Naive thymus-derived CD4-positive, alpha-beta T cell (primary cell): ENCODE measurements at regions not wholly inside any gene's neighbourhood (a gene's known extent, or its start where the extent isn't known, plus 50 kb on each side); places are given as distances from the start of the nearest gene placed in this dataset.

Experiments used
- ATAC-seq: fragments of 150-1000 bp; cut with Tn5 transposase; 2 replicates; pipeline ENCODE4 v1.10.0; 2021; ENCODE audit warnings: mild to moderate bottlenecking, moderate library complexity
- CTCF ChIA-PET: fragments of 350-600 bp; sonication (Branson Sonifier 250); formaldehyde crosslinking; loops from one replicate; lab custom pipeline; 2021; ENCODE audit warnings: antibody characterized with exemption; lab: Charles Lee
- POLR2A ChIA-PET: fragments of 350-600 bp; sonication (Branson Sonifier 250); formaldehyde crosslinking; loops from one replicate; lab custom pipeline; 2021; ENCODE audit warnings: antibody characterized with exemption, inconsistent platforms; lab: Charles Lee
- DNase-seq, 9 donors: peaks; one replicate each; pipeline versions ENCODE4 v3.0.0 to v3.0.0-alpha.2; 2020 to 2022; ENCODE audit warnings: mixed read lengths in 1 of 9
- H3K27ac ChIP-seq: one replicate; pipeline ENCODE4 v1.7.0; 2013; ENCODE audit warnings: mild to moderate bottlenecking, low read depth, low read length, moderate library complexity
- H3K27me3 ChIP-seq, 2 donors: one replicate each; pipeline ENCODE4 v1.7.0; 2013; ENCODE audit warnings: low read length in 2 of 2, mild to moderate bottlenecking in 2 of 2, moderate library complexity in 2 of 2; ENCODE audit not compliant: control insufficient read depth in 2 of 2, insufficient read depth in 2 of 2
- H3K36me3 ChIP-seq, 3 experiments: 1 replicate in 2 of 3; 2 replicates in 1 of 3; pipeline ENCODE4 v1.7.0; 2013; ENCODE audit warnings: low read length in 3 of 3, mild to moderate bottlenecking in 3 of 3, moderate library complexity in 1 of 3; ENCODE audit not compliant: insufficient read depth in 3 of 3, control insufficient read depth in 2 of 3
- H3K4me1 ChIP-seq, 2 donors: one replicate each; pipeline ENCODE4 v1.7.0; 2013; ENCODE audit warnings: low read length in 2 of 2, mild to moderate bottlenecking in 2 of 2, moderate library complexity in 1 of 2; ENCODE audit not compliant: control insufficient read depth in 2 of 2, insufficient read depth in 2 of 2
- H3K4me3 ChIP-seq: 2 replicates; pipeline ENCODE4 v1.7.0; 2013; ENCODE audit warnings: mild to moderate bottlenecking, low read length
- H3K9me3 ChIP-seq, 3 experiments: 1 replicate in 2 of 3; 2 replicates in 1 of 3; pipeline ENCODE4 v1.7.0; 2013; ENCODE audit warnings: low read length in 3 of 3; ENCODE audit not compliant: control insufficient read depth in 2 of 3
- H3K27ac Mint-ChIP-seq, 9 donors: one replicate each; pipeline ENCODE4 v1.8.0; 2020 to 2022; ENCODE audit warnings: mixed read lengths in 9 of 9, mild to moderate bottlenecking in 8 of 9, moderate library complexity in 5 of 9, inconsistent platforms in 2 of 9
- H3K27me3 Mint-ChIP-seq, 5 donors: one replicate each; pipeline ENCODE4 v1.8.0; 2021 to 2022; ENCODE audit warnings: mixed read lengths in 5 of 5, mild to moderate bottlenecking in 1 of 5
- H3K36me3 Mint-ChIP-seq, 5 donors: one replicate each; pipeline ENCODE4 v1.8.0; 2020 to 2022; ENCODE audit warnings: mixed read lengths in 5 of 5, mild to moderate bottlenecking in 3 of 5, inconsistent platforms in 1 of 5
- H3K4me1 Mint-ChIP-seq, 7 donors: one replicate each; pipeline ENCODE4 v1.8.0; 2020 to 2022; ENCODE audit warnings: mixed read lengths in 7 of 7, mild to moderate bottlenecking in 3 of 7, inconsistent platforms in 1 of 7
- H3K4me3 Mint-ChIP-seq, 10 donors: one replicate each; pipeline ENCODE4 v1.8.0; 2020 to 2022; ENCODE audit warnings: mild to moderate bottlenecking in 10 of 10, mixed read lengths in 10 of 10, moderate library complexity in 6 of 10, inconsistent platforms in 2 of 10
- H3K9me3 Mint-ChIP-seq, 11 donors: one replicate each; pipeline ENCODE4 v1.8.0; 2020 to 2022; ENCODE audit warnings: mixed read lengths in 11 of 11, mild to moderate bottlenecking in 4 of 11, inconsistent platforms in 1 of 11, moderate library complexity in 1 of 11
- intact Hi-C, 2 donors: fragments of 100-400 bp; cut with micrococcal nuclease; formaldehyde crosslinking; loops; one replicate each; pipeline ENCODE4 v1.15.1; 2023

GRCh38 chr7:46682836-46683624 is 762.0 kb upstream of the IGFBP3 start:
- intact Hi-C loops, result no loop called here

DNA sequence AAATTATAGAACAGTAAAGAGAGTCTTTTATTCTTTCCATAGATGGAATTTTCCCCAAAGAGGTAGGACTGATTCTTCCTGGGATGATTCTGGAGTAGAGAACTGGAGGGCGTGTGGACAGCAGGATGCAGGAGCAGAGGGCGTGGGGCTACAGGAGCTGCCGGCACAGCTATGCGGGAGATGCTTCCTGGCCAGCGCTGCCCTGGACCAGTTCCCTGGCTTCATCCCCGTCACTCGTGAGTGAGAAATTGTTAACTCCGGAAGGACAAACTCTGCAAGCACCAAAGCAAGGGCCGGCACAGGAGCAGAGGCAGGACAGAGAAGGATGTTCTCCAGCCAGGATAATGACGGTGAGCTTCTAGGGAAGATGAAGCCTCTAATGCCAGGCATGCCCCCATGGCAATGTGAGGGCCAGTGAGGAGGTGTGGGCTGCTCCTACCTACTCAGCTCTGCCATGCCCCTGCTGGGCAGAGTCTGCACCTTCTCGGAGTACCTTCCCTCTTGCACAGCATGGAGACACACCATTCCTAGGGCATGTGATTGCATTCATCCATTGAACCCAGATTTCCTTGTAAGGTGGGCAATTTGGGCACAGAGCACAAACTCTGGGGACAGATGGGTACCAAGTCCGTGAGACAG is 760.9 kb upstream of the IGFBP3 start:
- no peaks in the 10 kb centered on the region for H3K36me3 ChIP-seq
- Mint-ChIP-seq H3K4me1 (no peaks in the 10 kb centered on the region), H3K27me3 (no peaks in the 10 kb centered on the region), H3K4me3 (no peak overlapping the region), H3K27ac (no peak overlapping the region), H3K36me3 (no peaks in the 10 kb centered on the region), H3K9me3 (peaks cover 0 to 9% (median 0%) of the 10 kb centered on the region in 11 donors)
- no peaks in the 10 kb centered on the region for H3K4me1 ChIP-seq
- no peaks in the 10 kb centered on the region for H3K9me3 ChIP-seq
- intact Hi-C loops, result no loop called here
- no peak for ATAC-seq
- ChIA-PET POLR2A (no interaction called here), CTCF (no interaction called here)
- H3K27me3 ChIP-seq, result no peaks in the 10 kb centered on the region
- no peak for DNase-seq
- H3K4me3 ChIP-seq, result no peak overlapping the region
- H3K27ac ChIP-seq, result no peak overlapping the region

More at GRCh38 chr7:46682836-46683624, 762.0 kb upstream of the IGFBP3 start:
- H3K9me3 Mint-ChIP-seq, result peaks cover 0 to 17% (median 4%) of the 10 kb centered on the region in 11 donors
- ChIA-PET POLR2A (no interaction called here), CTCF (no interaction called here)
- no peaks in the 10 kb centered on the region for H3K9me3 ChIP-seq
- H3K27me3 ChIP-seq, result no peaks in the 10 kb centered on the region
- no peak overlapping the region for H3K4me3 ChIP-seq
- no peak overlapping the region for H3K27ac ChIP-seq
- no peak for DNase-seq
- no peaks in the 10 kb centered on the region for H3K27me3 Mint-ChIP-seq
- ATAC-seq, result no peak
- H3K4me1 ChIP-seq, result no peaks in the 10 kb centered on the region
- no peaks in the 10 kb centered on the region for H3K36me3 ChIP-seq
- no peak overlapping the region for H3K4me3 Mint-ChIP-seq
- no peaks in the 10 kb centered on the region for H3K4me1 Mint-ChIP-seq
- no peaks in the 10 kb centered on the region for H3K36me3 Mint-ChIP-seq
- H3K27ac Mint-ChIP-seq, result no peak overlapping the region

GRCh38 chr7:46680147-46680546 is 759.1 kb upstream of the IGFBP3 start:
- ChIA-PET CTCF (no interaction called here), POLR2A (no interaction called here)
- Histone ChIP-seq H3K9me3 (no peaks in the 10 kb centered on the region), H3K4me1 (no peaks in the 10 kb centered on the region), H3K27me3 (no peaks in the 10 kb centered on the region), H3K36me3 (no peaks in the 10 kb centered on the region), H3K27ac (no peak overlapping the region), H3K4me3 (no peak overlapping the region)
- Mint-ChIP-seq H3K27me3 (no peaks in the 10 kb centered on the region), H3K4me3 (no peak overlapping the region), H3K27ac (no peak overlapping the region), H3K9me3 (peaks cover 0 to 13% (median 0%) of the 10 kb centered on the region in 11 donors), H3K4me1 (no peaks in the 10 kb centered on the region), H3K36me3 (no peaks in the 10 kb centered on the region)
- ATAC-seq, result no peak
- DNase-seq, result no peak
- intact Hi-C loops, result no loop called here

- Histone ChIP-seq H3K4me1 (no peaks in the 10 kb centered on the region), H3K4me3 (no peak overlapping the region), H3K9me3 (no peaks in the 10 kb centered on the region), H3K27ac (no peak overlapping the region), H3K36me3 (no peaks in the 10 kb centered on the region), H3K27me3 (no peaks in the 10 kb centered on the region)
- no peaks in the 10 kb centered on the region for H3K4me1 Mint-ChIP-seq
- POLR2A ChIA-PET, result no interaction called here
- peaks cover 0 to 13% (median 0%) of the 10 kb centered on the region in 11 donors for H3K9me3 Mint-ChIP-seq
- intact Hi-C loops, result no loop called here
- H3K36me3 Mint-ChIP-seq, result no peaks in the 10 kb centered on the region
- no peak overlapping the region for H3K27ac Mint-ChIP-seq
- H3K4me3 Mint-ChIP-seq, result no peak overlapping the region
- H3K27me3 Mint-ChIP-seq, result no peaks in the 10 kb centered on the region
- CTCF ChIA-PET, result no interaction called here
- no peak for ATAC-seq
- DNase-seq, result no peak
Observed at GRCh38 chr7:46679671-46680070, 758.6 kb upstream of the IGFBP3 start.

GRCh38 chr7:46678421-46678820 is 757.3 kb upstream of the IGFBP3 start:
- Mint-ChIP-seq H3K4me3 (no peak overlapping the region), H3K27me3 (no peaks in the 10 kb centered on the region), H3K9me3 (peaks cover 0 to 13% (median 0%) of the 10 kb centered on the region in 11 donors), H3K4me1 (no peaks in the 10 kb centered on the region), H3K27ac (no peak overlapping the region), H3K36me3 (no peaks in the 10 kb centered on the region)
- Histone ChIP-seq H3K4me3 (no peak overlapping the region), H3K9me3 (no peaks in the 10 kb centered on the region), H3K4me1 (no peaks in the 10 kb centered on the region), H3K36me3 (no peaks in the 10 kb centered on the region), H3K27me3 (no peaks in the 10 kb centered on the region), H3K27ac (no peak overlapping the region)
- CTCF ChIA-PET, result no interaction called here
- DNase-seq (no peak), ATAC-seq (no peak)
- POLR2A ChIA-PET, result no interaction called here
- intact Hi-C loops, result no loop called here

- ATAC-seq, result no peak
- Histone ChIP-seq H3K4me1 (no peaks in the 10 kb centered on the region), H3K36me3 (no peaks in the 10 kb centered on the region), H3K9me3 (no peaks in the 10 kb centered on the region), H3K4me3 (no peak overlapping the region), H3K27ac (no peak overlapping the region), H3K27me3 (no peaks in the 10 kb centered on the region)
- POLR2A ChIA-PET, result no interaction called here
- no peak for DNase-seq
- intact Hi-C loops, result no loop called here
- peaks cover 0 to 1% (median 0%) of the 10 kb centered on the region in 5 donors for H3K27me3 Mint-ChIP-seq
- no peaks in the 10 kb centered on the region for H3K36me3 Mint-ChIP-seq
- CTCF ChIA-PET, result no interaction called here
- H3K4me3 Mint-ChIP-seq, result no peak overlapping the region
- H3K9me3 Mint-ChIP-seq, result peaks cover 0 to 5% (median under 1%) of the 10 kb centered on the region in 11 donors
- H3K4me1 Mint-ChIP-seq, result no peaks in the 10 kb centered on the region
- H3K27ac Mint-ChIP-seq, result no peak overlapping the region
Observed at GRCh38 chr7:46675456-46675855, 754.4 kb upstream of the IGFBP3 start.

- DNase-seq (no peak), ATAC-seq (no peak)
- intact Hi-C loops, result no loop called here
- Histone ChIP-seq H3K27me3 (no peaks in the 10 kb centered on the region), H3K27ac (no peak overlapping the region), H3K36me3 (no peaks in the 10 kb centered on the region), H3K4me1 (no peaks in the 10 kb centered on the region), H3K9me3 (no peaks in the 10 kb centered on the region), H3K4me3 (no peak overlapping the region)
- Mint-ChIP-seq H3K4me3 (no peak overlapping the region), H3K27me3 (peaks cover 0 to 3% (median 0%) of the 10 kb centered on the region in 5 donors), H3K9me3 (peaks cover 0 to 9% (median 2%) of the 10 kb centered on the region in 11 donors), H3K36me3 (no peaks in the 10 kb centered on the region), H3K27ac (no peak overlapping the region), H3K4me1 (no peaks in the 10 kb centered on the region)
- CTCF ChIA-PET, result no interaction called here
- POLR2A ChIA-PET, result no interaction called here
Observed at GRCh38 chr7:46672861-46673260, 751.8 kb upstream of the IGFBP3 start.
